GM21390 (cell line): ENCODE measurements at regions not wholly inside any gene's neighbourhood (a gene's known extent, or its start where the extent isn't known, plus 50 kb on each side); places are given as distances from the start of the nearest gene placed in this dataset.

ENCODE experiments used
- ATAC-seq: cut with Tn5 transposase; IDR thresholded peaks from one replicate; pipeline ENCODE4 v1.9.1; 2021; ENCODE audit not compliant: unreplicated experiment

- no peak for ATAC-seq
These were observed 125.5 kb upstream of the NCAM1 start for GRCh38 chr11:112835591-112836255.

GRCh38 chr11:112836256-112836602, 125.0 kb upstream of the NCAM1 start:
- no peak for ATAC-seq

GRCh38 chr11:112837162-112837826, 123.9 kb upstream of the NCAM1 start:
- ATAC-seq, result no peak

- no peak for ATAC-seq
These were observed 122.2 kb upstream of the NCAM1 start for GRCh38 chr11:112839051-112839450.

GRCh38 chr11:112841729-112842128, 119.5 kb upstream of the NCAM1 start:
- ATAC-seq, result no peak

- ATAC-seq, result no peak
These were observed 119.1 kb upstream of the NCAM1 start for GRCh38 chr11:112842151-112842550.

GRCh38 chr11:112844517-112844916, 116.7 kb upstream of the NCAM1 start:
- no peak for ATAC-seq

GRCh38 chr11:112847568-112847967, 113.7 kb upstream of the NCAM1 start:
- no peak for ATAC-seq

GRCh38 chr11:112852143-112852866, 108.9 kb upstream of the NCAM1 start:
- ATAC-seq, result no peak

- ATAC-seq, result no peak
These were observed 105.1 kb upstream of the NCAM1 start for GRCh38 chr11:112856133-112856532.

- no peak for ATAC-seq
These were observed 104.6 kb upstream of the NCAM1 start for GRCh38 chr11:112856591-112856990.

- ATAC-seq, result no peak
These were observed 102.8 kb upstream of the NCAM1 start for GRCh38 chr11:112858289-112859023.

GRCh38 chr11:112859787-112860186, 101.4 kb upstream of the NCAM1 start:
- ATAC-seq, result no peak

GRCh38 chr11:112861356-112861755, 99.9 kb upstream of the NCAM1 start:
- ATAC-seq, result no peak

- ATAC-seq, result no peak
These were observed 97.9 kb upstream of the NCAM1 start for GRCh38 chr11:112863305-112863704.

- no peak for ATAC-seq
These were observed 96.5 kb upstream of the NCAM1 start for GRCh38 chr11:112864672-112865071.

- no peak for ATAC-seq
These were observed 89.2 kb upstream of the NCAM1 start for GRCh38 chr11:112871909-112872500.

GRCh38 chr11:112874980-112875379, 86.2 kb upstream of the NCAM1 start:
- no peak for ATAC-seq

GRCh38 chr11:112877581-112877980, 83.6 kb upstream of the NCAM1 start:
- no peak for ATAC-seq

GRCh38 chr11:112878033-112878601, 83.1 kb upstream of the NCAM1 start:
- no peak for ATAC-seq

- no peak for ATAC-seq
These were observed 80.7 kb upstream of the NCAM1 start for GRCh38 chr11:112880495-112880894.
